Activated naive CD8-positive, alpha-beta T cell (primary cell): ENCODE measurements at regions not wholly inside any gene's neighbourhood (a gene's known extent, or its start where the extent isn't known, plus 50 kb on each side); places are given as distances from the start of the nearest gene placed in this dataset.

Experiments
- H3K27ac Mint-ChIP-seq: one replicate; pipeline ENCODE4 v1.8.0; 2021; ENCODE audit warnings: mixed read lengths
- H3K27me3 Mint-ChIP-seq: one replicate; pipeline ENCODE4 v1.8.0; 2021; ENCODE audit warnings: mixed read lengths
- H3K36me3 Mint-ChIP-seq: one replicate; pipeline ENCODE4 v1.8.0; 2021; ENCODE audit warnings: mixed read lengths
- H3K4me1 Mint-ChIP-seq: one replicate; pipeline ENCODE4 v1.8.0; 2021; ENCODE audit warnings: low read depth, mixed read lengths
- H3K4me3 Mint-ChIP-seq: one replicate; pipeline ENCODE4 v1.8.0; 2021; ENCODE audit warnings: mild to moderate bottlenecking, mixed read lengths
- H3K9me3 Mint-ChIP-seq: one replicate; pipeline ENCODE4 v1.8.0; 2021; ENCODE audit warnings: low read depth, mixed read lengths

DNA sequence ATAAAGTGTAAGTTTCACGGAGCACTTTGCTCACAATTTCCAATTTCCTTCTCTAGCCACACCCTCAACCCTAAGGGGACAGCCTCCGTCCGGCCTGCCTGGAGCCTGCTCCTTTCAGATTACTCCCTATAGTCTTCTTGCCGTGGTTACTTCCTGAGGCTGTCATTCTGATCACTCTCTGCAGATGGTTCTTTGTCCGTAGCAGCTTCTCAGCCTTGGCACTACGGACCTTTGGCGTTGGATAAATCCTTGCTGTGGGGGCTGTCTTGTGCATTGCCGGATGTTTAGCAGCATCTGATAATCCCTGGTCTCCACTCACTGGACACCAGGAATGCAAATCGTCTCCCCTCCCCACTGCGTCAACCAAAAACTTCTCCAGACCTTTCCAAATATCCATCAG is 447.5 kb upstream of the KIRREL3 start:
- Mint-ChIP-seq H3K27me3 (no peaks in the 10 kb centered on the region), H3K9me3 (no peaks in the 10 kb centered on the region), H3K4me1 (no peaks in the 10 kb centered on the region), H3K36me3 (no peaks in the 10 kb centered on the region), H3K4me3 (no peak overlapping the region), H3K27ac (no peak overlapping the region)

DNA sequence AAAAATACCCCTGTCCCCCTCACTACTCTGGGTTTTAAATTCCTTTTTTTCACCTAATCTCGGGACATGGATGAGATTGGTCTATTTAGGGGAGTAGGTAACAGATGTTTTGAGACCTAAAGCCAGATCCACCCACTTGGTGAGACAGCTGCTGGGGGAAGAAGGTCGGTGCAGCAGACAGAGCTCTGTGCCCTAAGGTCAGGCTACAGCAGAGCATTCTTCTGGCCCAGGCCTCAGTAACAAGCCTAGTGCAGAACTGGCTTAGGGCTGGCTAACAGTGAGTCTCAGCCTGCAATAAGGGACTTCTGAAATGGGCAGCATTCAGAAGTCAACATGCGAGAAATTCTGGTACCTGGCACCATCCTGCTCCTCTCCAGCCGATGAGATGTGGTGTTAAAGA is 444.9 kb upstream of the KIRREL3 start:
- Mint-ChIP-seq H3K27ac (no peak overlapping the region), H3K36me3 (no peaks in the 10 kb centered on the region), H3K4me1 (no peaks in the 10 kb centered on the region), H3K4me3 (no peak overlapping the region), H3K9me3 (no peaks in the 10 kb centered on the region), H3K27me3 (no peaks in the 10 kb centered on the region)

DNA sequence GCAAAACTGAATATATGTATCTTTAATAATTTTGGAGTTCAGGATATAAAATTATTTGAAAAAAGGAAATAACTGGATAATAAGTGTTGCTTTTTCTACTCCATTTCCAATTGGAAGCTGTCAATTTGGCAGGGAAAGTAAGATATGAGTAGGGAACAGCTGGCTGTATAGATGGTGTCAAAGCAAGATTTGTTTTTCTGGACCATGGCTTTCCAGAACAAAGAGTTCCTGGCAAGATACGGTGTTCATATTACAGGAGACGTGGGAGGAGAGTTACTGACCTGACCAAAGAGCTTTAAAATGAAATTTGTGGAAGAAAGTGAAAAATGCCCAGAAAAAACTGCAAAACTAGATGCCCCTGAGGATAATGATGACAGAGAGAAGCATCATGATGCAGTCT is 442.7 kb upstream of the KIRREL3 start:
- Mint-ChIP-seq H3K4me3 (no peak overlapping the region), H3K27ac (no peak overlapping the region), H3K36me3 (no peaks in the 10 kb centered on the region), H3K9me3 (no peaks in the 10 kb centered on the region), H3K4me1 (no peaks in the 10 kb centered on the region), H3K27me3 (peaks cover 2% of the 10 kb centered on the region)

DNA sequence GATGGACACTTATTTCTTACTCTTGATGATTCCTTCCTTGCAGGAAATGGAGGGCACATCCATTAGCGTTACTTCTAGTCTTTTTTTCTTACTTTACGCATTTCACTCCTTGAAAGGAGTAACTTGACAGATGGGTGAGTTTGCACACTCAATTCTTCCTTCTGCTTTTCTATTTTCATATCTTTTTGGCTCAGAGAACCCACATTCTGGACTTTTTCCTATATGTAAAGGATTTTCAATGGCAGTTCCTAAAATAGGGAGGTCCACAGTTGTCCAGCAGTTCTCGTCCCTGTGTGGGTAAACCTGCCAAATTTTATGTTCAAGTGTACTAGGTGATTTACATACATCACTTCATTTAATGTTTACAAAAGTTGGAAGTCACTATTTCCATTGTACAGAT is 440.0 kb upstream of the KIRREL3 start:
- peaks cover 2% of the 10 kb centered on the region for H3K27me3 Mint-ChIP-seq
- no peak overlapping the region for H3K4me3 Mint-ChIP-seq
- no peaks in the 10 kb centered on the region for H3K9me3 Mint-ChIP-seq
- no peaks in the 10 kb centered on the region for H3K4me1 Mint-ChIP-seq
- H3K27ac Mint-ChIP-seq, result no peak overlapping the region
- H3K36me3 Mint-ChIP-seq, result no peaks in the 10 kb centered on the region

DNA sequence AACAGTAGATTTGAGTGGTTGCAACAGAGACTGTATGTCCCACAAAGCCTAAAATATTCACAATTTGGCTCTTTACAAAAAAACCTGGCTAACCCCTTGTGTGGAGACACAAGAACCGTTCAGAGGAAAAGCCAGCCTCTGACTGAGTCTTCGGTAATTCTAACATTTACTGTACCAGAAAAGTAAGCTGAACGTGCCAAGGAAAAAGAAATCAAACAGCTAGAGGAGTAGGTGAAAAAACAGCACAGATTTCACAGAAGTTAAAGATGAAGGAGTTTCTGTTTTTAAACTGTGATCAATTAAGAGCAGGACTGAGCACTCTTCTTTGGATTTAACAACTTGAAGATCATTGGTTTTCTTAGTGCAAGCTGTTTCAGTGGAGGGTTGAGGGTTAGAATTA is 424.7 kb upstream of the KIRREL3 start:
- Mint-ChIP-seq H3K36me3 (no peaks in the 10 kb centered on the region), H3K27me3 (no peaks in the 10 kb centered on the region), H3K27ac (no peak overlapping the region), H3K4me1 (no peaks in the 10 kb centered on the region), H3K4me3 (no peak overlapping the region), H3K9me3 (no peaks in the 10 kb centered on the region)

DNA sequence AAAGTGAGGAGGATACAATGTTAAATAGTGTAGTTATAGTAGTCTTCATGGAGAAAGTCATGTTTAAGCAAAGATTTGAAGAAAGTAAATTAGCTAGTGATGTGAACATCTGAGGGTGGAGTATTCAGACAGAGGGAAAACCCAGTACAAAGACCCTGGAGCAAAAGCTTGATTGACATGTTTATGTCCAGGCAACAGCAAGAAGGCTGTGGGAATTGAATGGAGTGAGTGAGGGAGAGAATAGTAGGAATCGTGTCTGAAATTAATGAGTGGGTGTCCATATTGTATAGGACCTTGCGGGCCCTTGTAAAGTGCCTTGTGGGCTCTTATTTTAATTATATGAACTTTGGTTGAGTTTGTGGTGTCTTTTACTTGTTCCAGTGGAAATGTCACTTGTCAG is 424.1 kb upstream of the KIRREL3 start:
- Mint-ChIP-seq H3K27ac (no peak overlapping the region), H3K27me3 (no peaks in the 10 kb centered on the region), H3K4me1 (no peaks in the 10 kb centered on the region), H3K9me3 (no peaks in the 10 kb centered on the region), H3K36me3 (no peaks in the 10 kb centered on the region), H3K4me3 (no peak overlapping the region)

DNA sequence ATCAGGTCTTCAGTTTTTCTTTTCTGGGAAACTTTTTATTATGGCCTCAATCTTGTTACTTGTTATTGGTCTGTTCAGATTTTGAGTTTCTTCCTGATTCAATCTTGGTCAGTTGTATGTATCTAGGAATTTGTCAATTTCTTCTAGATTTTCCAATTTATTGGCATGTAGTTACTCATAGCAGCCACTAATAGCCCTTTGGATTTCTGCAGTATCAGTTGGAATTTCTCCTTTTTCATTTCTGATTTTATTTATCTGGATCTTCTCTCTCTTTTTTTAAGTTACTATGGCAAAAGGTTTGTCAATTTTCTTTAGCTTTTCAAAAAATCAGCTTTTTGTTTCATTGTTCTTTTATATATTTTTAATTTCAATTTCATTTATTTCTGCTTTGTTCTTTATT is 419.6 kb upstream of the KIRREL3 start:
- H3K4me3 Mint-ChIP-seq, result no peak overlapping the region
- H3K4me1 Mint-ChIP-seq, result no peaks in the 10 kb centered on the region
- H3K27ac Mint-ChIP-seq, result no peak overlapping the region
- H3K9me3 Mint-ChIP-seq, result no peaks in the 10 kb centered on the region
- no peaks in the 10 kb centered on the region for H3K27me3 Mint-ChIP-seq
- H3K36me3 Mint-ChIP-seq, result no peaks in the 10 kb centered on the region

DNA sequence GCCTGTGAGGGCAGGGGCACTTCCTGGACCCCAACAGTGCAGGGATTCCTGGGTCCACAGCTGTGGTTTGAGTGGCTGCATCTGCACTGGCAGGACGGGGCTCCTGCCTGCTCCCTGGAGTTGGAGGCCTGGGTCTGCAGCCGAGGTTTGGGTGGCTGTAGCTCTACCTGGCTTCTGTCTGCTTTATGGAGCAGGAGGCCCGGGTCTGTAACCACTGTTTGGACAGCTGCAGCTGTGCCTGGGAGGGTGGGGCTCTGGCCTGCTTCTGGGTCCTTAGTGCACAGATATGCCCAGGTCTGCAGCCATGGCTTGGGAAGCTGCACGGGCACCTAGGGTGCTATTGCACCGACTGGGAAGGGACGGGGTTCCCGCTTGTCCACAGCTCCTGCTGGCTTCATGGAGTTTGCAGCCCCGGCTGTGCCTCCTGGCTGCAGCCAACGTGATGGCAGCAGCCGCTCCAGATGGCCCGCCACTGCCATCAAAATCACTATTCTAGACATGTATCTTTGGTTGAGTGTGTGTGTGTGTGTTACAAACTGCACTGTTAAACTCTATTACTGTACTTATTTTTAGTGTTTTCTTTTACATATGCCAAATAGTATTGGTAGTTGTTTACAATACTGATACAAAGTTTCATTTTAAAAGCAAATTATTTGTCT is 412.3 kb upstream of the KIRREL3 start:
- H3K4me1 Mint-ChIP-seq, result no peaks in the 10 kb centered on the region
- no peaks in the 10 kb centered on the region for H3K27me3 Mint-ChIP-seq
- no peak overlapping the region for H3K27ac Mint-ChIP-seq
- H3K36me3 Mint-ChIP-seq, result no peaks in the 10 kb centered on the region
- peaks cover 11% of the 10 kb centered on the region for H3K9me3 Mint-ChIP-seq
- no peak overlapping the region for H3K4me3 Mint-ChIP-seq

DNA sequence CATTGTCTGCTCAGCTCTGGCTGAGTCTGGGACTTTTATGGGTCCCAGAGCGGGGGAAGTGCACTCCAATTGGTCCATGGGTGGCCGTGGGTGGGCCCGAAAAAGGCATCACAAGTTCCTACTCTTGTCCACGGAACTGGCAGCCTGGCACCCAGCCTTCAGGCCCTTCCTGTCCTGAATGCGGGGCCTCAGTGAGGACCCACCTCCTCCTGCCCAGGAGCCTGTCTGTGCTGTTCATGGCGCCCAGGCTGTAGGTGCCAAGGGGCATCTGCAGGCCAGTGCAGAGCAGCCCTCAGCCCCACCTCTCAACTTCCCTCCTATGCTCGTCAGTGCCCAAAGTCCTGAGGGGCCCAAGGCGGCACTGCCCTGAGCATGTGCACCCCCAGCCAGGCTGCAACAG is 411.7 kb upstream of the KIRREL3 start:
- Mint-ChIP-seq H3K27me3 (no peaks in the 10 kb centered on the region), H3K4me1 (no peaks in the 10 kb centered on the region), H3K27ac (no peak overlapping the region), H3K36me3 (no peaks in the 10 kb centered on the region), H3K9me3 (peaks cover 11% of the 10 kb centered on the region), H3K4me3 (no peak overlapping the region)

DNA sequence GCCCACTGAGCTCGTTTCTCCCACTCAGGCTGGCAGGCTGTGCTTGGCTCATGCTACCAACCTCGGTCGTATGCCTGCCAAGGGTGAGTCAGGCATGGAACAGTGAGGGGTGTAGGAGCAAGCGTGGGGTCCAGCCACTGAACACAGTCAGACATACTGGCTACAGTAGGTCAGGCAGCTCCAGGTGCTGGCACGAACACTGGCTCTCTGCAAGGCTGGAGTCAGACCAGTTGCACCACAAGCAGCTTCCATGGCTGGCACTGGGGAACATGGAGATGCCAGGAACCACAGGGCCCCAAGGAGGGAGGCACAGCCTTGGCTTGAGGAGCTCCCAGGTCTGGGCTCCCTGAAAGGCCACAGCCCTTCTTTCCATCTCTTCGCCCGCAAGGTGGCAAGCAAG is 410.7 kb upstream of the KIRREL3 start:
- Mint-ChIP-seq H3K27me3 (no peaks in the 10 kb centered on the region), H3K9me3 (peaks cover 11% of the 10 kb centered on the region), H3K4me3 (no peak overlapping the region), H3K4me1 (no peaks in the 10 kb centered on the region), H3K27ac (no peak overlapping the region), H3K36me3 (no peaks in the 10 kb centered on the region)

DNA sequence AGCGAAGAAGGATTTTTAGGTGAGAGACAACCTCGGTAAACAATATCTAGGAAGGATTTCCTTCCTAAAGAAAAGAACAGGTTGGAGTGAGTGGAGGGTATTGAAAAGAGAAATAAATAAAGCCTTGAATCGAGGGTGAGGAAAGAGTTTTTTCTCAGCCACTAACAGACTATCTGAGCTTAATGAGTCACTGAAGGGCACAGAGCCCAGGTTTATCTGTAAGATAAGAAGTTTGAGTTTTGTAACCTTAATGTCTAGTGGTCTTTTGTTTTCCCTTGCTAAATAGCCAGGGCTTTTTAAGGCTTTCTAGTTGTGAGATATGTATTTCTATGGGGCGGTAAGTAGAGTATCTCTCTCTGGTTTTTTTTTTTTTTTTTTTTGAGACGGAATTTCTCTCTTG is 394.5 kb upstream of the KIRREL3 start:
- H3K36me3 Mint-ChIP-seq, result no peaks in the 10 kb centered on the region
- no peak overlapping the region for H3K27ac Mint-ChIP-seq
- no peak overlapping the region for H3K4me3 Mint-ChIP-seq

DNA sequence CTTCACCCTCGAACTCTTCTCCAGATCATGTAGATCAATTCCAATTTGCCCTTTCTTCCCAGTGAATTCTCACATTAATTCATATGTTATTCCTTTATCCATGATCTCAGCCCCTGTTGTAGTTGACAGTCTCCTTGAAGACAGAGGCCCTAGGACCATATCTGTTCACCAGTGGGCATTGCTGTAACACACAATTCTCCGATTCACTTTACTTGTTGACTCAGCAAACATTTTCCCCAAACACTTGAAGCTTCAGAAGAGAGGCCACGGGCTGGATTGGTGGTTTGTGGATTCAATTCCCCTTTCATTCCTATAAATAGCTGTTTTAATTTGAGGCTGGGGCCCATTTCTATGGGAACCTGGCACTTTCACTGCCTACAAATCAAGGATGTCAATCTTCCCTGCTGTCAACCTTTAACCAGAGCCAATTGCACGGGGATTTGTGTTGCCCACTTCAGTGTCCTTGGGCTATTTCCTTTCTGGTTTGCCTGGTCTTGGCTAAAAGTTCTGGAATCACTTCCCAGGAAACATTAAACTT is 393.0 kb upstream of the KIRREL3 start:
- Mint-ChIP-seq H3K27me3 (peaks cover 2% of the 10 kb centered on the region), H3K9me3 (no peaks in the 10 kb centered on the region), H3K36me3 (no peaks in the 10 kb centered on the region), H3K4me3 (no peak overlapping the region), H3K27ac (no peak overlapping the region), H3K4me1 (no peaks in the 10 kb centered on the region)

More for the DNA sequence above, 394.5 kb upstream of the KIRREL3 start:
- Mint-ChIP-seq H3K9me3 (no peaks in the 10 kb centered on the region), H3K27me3 (peaks cover 2% of the 10 kb centered on the region), H3K4me1 (no peaks in the 10 kb centered on the region)

DNA sequence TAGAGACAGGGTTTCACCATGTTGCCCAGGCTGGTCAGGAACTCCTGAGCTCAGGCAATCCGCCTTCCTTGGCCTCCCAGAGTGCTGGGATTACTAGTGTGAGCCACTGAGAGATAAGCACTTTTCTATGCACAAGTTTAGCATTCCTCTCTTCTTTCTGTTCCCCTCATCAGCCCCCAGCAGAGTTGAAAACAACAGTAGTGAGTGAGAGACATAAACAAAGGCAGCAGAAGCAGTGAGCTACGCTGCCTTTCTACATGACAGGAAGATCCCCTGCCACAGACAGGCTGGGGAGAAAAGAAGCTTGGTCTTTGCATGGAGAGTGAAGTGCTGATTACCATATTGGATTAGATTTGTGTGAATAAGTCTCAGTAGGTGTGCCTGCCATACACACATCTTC is 392.0 kb upstream of the KIRREL3 start:
- H3K27ac Mint-ChIP-seq, result no peak overlapping the region
- H3K4me3 Mint-ChIP-seq, result no peak overlapping the region
- no peaks in the 10 kb centered on the region for H3K36me3 Mint-ChIP-seq
- peaks cover 6% of the 10 kb centered on the region for H3K9me3 Mint-ChIP-seq
- H3K4me1 Mint-ChIP-seq, result no peaks in the 10 kb centered on the region
- H3K27me3 Mint-ChIP-seq, result peaks cover 2% of the 10 kb centered on the region

DNA sequence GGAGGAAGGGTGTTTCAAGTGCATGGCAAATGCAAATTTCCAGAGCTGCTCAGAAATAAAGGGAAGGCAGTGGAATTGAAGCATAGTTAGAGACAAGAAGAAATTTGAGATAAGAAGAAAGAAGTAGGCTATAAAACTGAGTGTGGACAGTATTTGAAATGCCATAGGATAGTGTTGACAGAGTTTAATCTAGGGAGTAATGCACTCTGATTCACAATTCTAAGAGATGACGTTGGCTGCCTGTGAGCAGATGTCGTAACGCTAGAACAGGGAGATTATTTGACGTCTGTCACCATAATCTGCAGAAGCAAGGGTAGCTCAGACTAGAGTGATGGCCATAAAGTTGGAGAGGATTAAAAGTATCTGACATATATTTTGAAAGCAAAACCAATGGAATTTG is 389.9 kb upstream of the KIRREL3 start:
- no peaks in the 10 kb centered on the region for H3K27me3 Mint-ChIP-seq
- H3K27ac Mint-ChIP-seq, result no peak overlapping the region
- H3K4me1 Mint-ChIP-seq, result no peaks in the 10 kb centered on the region
- peaks cover 6% of the 10 kb centered on the region for H3K9me3 Mint-ChIP-seq
- no peaks in the 10 kb centered on the region for H3K36me3 Mint-ChIP-seq
- no peak overlapping the region for H3K4me3 Mint-ChIP-seq

DNA sequence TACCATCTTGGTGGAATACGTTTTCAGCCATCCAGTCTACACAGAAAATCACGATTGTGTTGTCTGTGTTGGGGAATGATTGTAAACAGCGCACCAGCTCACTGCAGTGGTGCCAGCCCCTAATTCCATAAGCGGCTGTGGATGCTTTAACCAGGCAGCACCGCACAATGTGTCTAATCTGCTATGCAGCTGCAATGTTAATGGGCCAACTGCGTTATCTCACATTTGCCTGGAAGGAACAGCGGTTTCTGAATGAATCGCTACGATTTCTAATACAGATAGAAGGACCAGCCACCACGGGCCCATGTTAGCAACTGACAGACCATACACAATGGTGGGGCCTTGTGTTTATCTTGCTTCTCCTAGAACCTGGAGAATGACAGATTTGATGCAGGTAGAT is 384.5 kb upstream of the KIRREL3 start:
- H3K4me1 Mint-ChIP-seq, result no peaks in the 10 kb centered on the region
- no peaks in the 10 kb centered on the region for H3K36me3 Mint-ChIP-seq
- no peak overlapping the region for H3K27ac Mint-ChIP-seq
- no peak overlapping the region for H3K4me3 Mint-ChIP-seq
- peaks cover 6% of the 10 kb centered on the region for H3K9me3 Mint-ChIP-seq
- H3K27me3 Mint-ChIP-seq, result no peaks in the 10 kb centered on the region

DNA sequence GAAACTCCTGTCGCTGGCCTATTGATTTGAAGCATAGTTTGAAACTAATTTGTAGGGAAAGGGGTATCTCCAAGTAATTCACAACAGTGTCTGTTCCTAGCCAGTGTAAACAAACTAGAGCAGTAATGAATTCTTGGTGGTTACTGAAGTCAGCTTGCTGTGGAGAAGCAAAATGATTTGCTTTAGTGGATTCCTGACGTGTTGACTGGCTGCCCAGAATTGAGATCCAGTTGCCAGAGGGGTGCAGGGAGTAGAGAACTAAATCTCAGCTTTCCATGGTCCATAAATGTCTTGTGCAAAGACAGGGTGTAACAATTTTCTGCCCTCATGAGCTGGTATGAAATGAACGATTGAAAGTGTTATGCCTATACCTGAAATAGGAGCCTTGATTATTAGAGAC is 382.5 kb upstream of the KIRREL3 start:
- Mint-ChIP-seq H3K9me3 (peaks cover 1% of the 10 kb centered on the region), H3K4me1 (no peaks in the 10 kb centered on the region), H3K36me3 (no peaks in the 10 kb centered on the region), H3K4me3 (no peak overlapping the region), H3K27me3 (no peaks in the 10 kb centered on the region), H3K27ac (no peak overlapping the region)
